ENCODE measurements at regions not wholly inside any gene's neighbourhood (a gene's known extent, or its start where the extent isn't known, plus 50 kb on each side); places are given as distances from the start of the nearest gene placed in this dataset.

DNA sequence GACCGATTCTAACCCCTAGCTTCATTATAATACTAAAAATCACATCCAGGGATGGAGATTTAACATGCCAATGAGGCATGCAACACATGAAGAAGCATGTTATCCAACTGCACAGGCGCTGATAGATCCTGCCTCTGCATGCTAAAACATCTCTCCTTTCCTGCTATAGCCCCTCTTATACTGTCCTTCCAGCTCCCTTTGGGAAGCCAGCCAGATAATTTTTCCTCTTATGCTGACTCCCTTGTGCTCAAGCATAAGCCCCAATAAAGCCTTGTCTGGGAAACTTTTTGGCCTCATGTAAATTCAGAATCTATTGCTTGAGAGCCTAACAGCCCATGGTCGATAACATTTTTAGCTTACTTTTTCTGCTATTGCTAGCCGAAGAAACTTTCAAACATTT is 404.3 kb downstream of the EPM2A start:
- TF ChIP-seq, protein P1, sequence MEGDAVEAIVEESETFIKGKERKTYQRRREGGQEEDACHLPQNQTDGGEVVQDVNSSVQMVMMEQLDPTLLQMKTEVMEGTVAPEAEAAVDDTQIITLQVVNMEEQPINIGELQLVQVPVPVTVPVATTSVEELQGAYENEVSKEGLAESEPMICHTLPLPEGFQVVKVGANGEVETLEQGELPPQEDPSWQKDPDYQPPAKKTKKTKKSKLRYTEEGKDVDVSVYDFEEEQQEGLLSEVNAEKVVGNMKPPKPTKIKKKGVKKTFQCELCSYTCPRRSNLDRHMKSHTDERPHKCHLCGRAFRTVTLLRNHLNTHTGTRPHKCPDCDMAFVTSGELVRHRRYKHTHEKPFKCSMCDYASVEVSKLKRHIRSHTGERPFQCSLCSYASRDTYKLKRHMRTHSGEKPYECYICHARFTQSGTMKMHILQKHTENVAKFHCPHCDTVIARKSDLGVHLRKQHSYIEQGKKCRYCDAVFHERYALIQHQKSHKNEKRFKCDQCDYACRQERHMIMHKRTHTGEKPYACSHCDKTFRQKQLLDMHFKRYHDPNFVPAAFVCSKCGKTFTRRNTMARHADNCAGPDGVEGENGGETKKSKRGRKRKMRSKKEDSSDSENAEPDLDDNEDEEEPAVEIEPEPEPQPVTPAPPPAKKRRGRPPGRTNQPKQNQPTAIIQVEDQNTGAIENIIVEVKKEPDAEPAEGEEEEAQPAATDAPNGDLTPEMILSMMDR (conservative IDR thresholded peaks at IDR 0.05), result no peak
- no peak for TF ChIP-seq ZFX (IDR thresholded peaks at IDR 0.05)

Data from C4-2B (cell line).